ENCODE measurements at regions not wholly inside any gene's neighbourhood (a gene's known extent, or its start where the extent isn't known, plus 50 kb on each side); places are given as distances from the start of the nearest gene placed in this dataset.

GRCh38 chr4:96839441-96839840 is 999.5 kb downstream of the PDHA2 start:
- 66 to 73% methylated on average over 2 of the region's 2 CpGs for WGBS, 2 donors
- no peak for DNase-seq (ENCODE audit: low spot score in 2 of 2)
- TF ChIP-seq POLR2A (IDR thresholded peaks at IDR 0.05) (no peak), CTCF (IDR thresholded peaks at IDR 0.05) (no peak)
- no peak overlapping the region for H3K4me3 ChIP-seq (ENCODE audit: low read depth, poor library complexity, severe bottlenecking)
- intact Hi-C loops (cut with DNase I; ENCODE audit: low total_unique reads): no loop called here

GRCh38 chr4:96841801-96842200 is 1001.9 kb downstream of the PDHA2 start:
- no peak for DNase-seq (ENCODE audit: low spot score in 2 of 2)
- TF ChIP-seq CTCF (IDR thresholded peaks at IDR 0.05) (no peak), POLR2A (IDR thresholded peaks at IDR 0.05) (no peak)
- 70 to 78% methylated on average over 2 of the region's 2 CpGs for WGBS, 2 donors
- intact Hi-C loops (cut with DNase I; ENCODE audit: low total_unique reads): no loop called here
- no peak overlapping the region for H3K4me3 ChIP-seq (ENCODE audit: low read depth, poor library complexity, severe bottlenecking)

- 83 to 86% methylated on average over 1 of the region's 1 CpG for WGBS, 2 donors
- no peak for DNase-seq (ENCODE audit: low spot score in 2 of 2)
- H3K4me3 ChIP-seq (ENCODE audit: low read depth, poor library complexity, severe bottlenecking): no peak overlapping the region
- TF ChIP-seq POLR2A (IDR thresholded peaks at IDR 0.05) (no peak), CTCF (IDR thresholded peaks at IDR 0.05) (no peak)
- intact Hi-C loops (cut with DNase I; ENCODE audit: low total_unique reads): no loop called here
Observed at GRCh38 chr4:96844858-96845490, 1005.1 kb downstream of the PDHA2 start.

GRCh38 chr4:96845819-96846218 is 1005.9 kb downstream of the PDHA2 start:
- TF ChIP-seq CTCF (IDR thresholded peaks at IDR 0.05) (no peak), POLR2A (IDR thresholded peaks at IDR 0.05) (no peak)
- no peak for DNase-seq (ENCODE audit: low spot score in 2 of 2)
- WGBS, 2 donors: 74 to 76% methylated on average over 2 of the region's 2 CpGs
- no peak overlapping the region for H3K4me3 ChIP-seq (ENCODE audit: low read depth, poor library complexity, severe bottlenecking)
- intact Hi-C loops (cut with DNase I; ENCODE audit: low total_unique reads): no loop called here

GRCh38 chr4:96874657-96875056 is 1034.8 kb downstream of the PDHA2 start:
- TF ChIP-seq POLR2A (IDR thresholded peaks at IDR 0.05) (no peak), CTCF (IDR thresholded peaks at IDR 0.05) (no peak)
- intact Hi-C loops (cut with DNase I; ENCODE audit: low total_unique reads): no loop called here
- H3K4me3 ChIP-seq (ENCODE audit: low read depth, poor library complexity, severe bottlenecking): no peak overlapping the region
- DNase-seq (ENCODE audit: low spot score in 2 of 2): no peak
- 67 to 68% methylated on average over 1 of the region's 1 CpG for WGBS, 2 donors

- DNase-seq (ENCODE audit: low spot score in 2 of 2): no peak
- WGBS, 2 donors: 35 to 66% methylated on average over 2 of the region's 2 CpGs
- no peak for TF ChIP-seq CTCF (IDR thresholded peaks at IDR 0.05)
- no peak for TF ChIP-seq POLR2A (IDR thresholded peaks at IDR 0.05)
- intact Hi-C loops (cut with DNase I; ENCODE audit: low total_unique reads): no loop called here
- no peak overlapping the region for H3K4me3 ChIP-seq (ENCODE audit: low read depth, poor library complexity, severe bottlenecking)
Observed at GRCh38 chr4:96879527-96879926, 1039.6 kb downstream of the PDHA2 start.
